Stimulated activated CD4-positive, alpha-beta T cell treated with anti-CD3 and anti-CD28 coated beads, Interleukin-12 subunit alpha, Interleukin-12 subunit beta, amount 100 ng/mL, for 24 hours (primary cell): ENCODE measurements at regions not wholly inside any gene's neighbourhood (a gene's known extent, or its start where the extent isn't known, plus 50 kb on each side); places are given as distances from the start of the nearest gene placed in this dataset.

Experiments
- DNase-seq, 2 experiments: peaks; one replicate each; pipeline ENCODE4 v3.0.0-alpha.2; 2020; ENCODE audit warnings: low read depth in 2 of 2

DNA sequence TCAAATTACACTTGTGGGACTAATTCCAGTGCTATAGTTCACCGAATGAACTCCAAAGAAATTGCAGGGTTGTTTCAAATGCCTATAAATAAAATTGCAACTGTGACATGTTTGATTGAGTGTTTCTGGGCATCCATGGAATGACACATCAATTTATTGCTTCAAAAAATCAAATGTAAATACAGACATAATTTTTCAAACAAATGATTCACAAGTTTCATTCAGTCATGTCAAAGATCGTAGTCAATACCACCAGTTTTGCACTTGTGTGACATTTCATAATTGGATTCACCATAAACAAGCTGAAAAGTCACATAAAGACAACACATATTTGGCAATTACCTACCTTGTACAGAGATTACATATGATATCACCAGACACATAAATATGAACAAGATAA is 350.8 kb downstream of the CDH2 start:
- no peak for DNase-seq

DNA sequence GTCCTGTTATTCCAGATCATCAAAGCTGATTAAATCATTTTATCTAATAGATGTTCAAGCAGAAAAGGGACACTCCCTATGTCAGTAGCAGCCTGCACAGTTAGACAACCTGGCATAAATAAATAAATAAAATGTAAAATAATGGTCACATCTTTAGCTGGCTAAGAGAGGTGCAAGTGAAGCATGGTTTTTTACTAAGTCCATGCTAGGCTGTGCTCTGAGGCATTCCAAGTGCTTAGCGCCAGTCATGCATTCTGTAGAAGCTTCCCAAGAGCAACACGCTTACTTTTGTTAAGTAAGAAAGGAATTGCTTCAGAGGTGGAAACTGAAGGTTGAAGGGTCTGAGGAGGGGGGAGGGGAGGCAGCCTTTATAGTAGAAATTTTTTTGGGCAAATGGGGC is 351.2 kb downstream of the CDH2 start:
- DNase-seq: no peak

DNA sequence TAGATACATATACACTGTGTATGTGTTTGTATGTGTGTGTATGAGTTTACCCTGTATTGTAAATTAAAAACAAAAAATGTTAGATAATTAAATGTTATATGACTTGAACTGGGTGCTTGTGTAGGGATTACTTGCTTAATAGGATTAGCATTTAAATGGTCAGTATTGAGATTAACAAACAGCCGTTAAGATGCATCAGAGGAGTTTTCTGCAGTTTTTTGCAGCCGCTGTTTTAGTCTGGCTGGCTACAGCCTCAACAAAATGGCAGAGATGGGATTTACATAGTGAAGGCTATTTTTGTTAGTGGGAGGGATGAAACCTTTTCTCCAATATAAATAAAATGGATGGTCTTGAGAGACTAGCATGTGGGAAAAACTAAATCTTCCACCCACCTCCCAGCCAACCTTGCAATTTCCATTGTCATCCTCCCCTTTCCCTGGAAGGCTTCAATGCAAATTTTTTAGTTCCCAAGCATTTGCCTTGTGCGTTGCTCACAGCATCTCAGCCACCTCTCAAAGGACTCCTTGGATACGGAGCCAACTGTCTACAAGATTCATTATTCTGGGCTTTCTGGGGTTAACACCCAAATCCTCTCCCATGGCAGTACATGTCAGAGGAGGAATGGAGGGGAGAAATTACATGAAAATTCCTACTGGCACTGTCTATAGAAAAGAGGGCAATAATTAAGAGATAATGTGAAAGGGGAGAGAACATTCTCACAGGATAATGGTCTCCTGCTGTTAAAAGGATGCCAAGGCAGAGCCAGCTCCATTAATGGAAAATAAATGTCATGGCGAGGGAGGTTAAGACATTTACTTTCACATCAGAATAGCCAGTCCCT is 351.9 kb downstream of the CDH2 start:
- DNase-seq: no peak

DNA sequence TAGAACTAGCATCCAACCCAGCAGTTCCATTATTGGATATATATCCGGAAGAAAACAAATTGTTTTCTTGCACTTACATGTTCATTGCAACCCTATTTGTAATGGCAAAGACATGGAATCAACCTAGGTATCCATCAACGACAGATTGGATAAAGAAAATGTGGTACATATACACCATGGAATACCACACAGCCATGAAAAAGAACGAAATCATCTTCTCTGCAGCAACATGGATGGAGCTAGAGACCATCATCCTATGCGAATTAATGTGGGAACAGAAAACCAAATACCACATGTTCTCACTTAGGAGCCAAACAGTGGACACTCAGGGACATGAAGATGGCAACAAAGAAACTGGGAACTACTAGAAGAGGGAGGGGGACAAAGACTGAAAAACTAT is 352.7 kb downstream of the CDH2 start:
- DNase-seq: no peak

DNA sequence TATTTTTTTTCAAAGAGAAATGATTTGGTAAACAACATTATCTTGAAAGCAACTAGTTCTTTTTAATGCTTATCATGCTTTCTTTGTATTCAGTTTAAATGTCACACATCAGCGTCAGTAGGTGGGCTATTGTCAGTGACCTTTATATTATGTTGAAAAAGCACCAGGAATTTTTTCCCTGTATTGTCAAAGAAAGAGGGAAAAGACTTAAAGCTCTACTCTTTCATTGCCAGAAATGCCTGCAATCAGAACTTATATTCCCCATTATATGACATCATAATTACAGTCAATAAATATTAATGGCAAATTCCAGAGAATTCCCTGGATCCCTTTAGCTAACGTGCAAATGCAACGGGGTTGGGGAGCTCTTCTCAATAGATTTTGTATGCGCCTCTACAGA is 353.9 kb downstream of the CDH2 start:
- no peak for DNase-seq

DNA sequence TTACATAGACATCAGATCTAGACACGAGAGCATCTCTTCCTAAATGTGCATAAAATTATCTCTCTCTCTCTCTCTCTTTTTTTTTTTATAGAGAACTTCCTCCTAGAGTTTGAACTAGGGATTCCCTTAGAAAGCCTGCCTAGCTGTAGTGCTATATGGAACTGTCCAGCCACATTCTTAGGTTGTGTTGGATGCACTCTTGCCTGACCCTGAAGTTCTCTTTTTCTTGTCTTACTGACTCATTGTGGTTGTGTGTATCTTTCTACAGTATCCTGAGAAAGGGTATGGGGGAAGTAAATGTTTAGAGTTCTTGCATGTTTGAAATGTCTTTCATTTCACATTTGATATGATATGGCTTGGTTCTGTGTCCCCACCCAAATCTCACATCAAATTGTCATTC is 368.2 kb downstream of the CDH2 start:
- DNase-seq: no peak

DNA sequence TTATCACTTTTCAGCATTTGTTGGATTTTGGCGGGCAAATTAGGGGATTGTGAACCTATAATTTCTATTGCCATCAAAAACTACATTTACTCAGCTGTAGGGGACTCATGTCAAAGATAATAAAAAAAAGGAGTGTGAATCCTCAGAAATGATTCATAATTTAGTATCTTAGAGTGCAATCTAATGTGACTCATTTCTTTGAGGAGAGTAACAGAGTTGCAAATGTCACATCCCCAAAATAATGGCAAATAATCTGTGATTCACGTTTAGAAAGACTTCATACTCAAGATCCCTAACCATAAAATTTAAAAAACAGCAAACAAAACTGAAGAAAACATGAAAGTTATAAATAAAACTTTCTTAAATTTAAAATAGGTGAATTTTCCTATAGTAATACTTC is 373.0 kb downstream of the CDH2 start:
- DNase-seq: no peak

DNA sequence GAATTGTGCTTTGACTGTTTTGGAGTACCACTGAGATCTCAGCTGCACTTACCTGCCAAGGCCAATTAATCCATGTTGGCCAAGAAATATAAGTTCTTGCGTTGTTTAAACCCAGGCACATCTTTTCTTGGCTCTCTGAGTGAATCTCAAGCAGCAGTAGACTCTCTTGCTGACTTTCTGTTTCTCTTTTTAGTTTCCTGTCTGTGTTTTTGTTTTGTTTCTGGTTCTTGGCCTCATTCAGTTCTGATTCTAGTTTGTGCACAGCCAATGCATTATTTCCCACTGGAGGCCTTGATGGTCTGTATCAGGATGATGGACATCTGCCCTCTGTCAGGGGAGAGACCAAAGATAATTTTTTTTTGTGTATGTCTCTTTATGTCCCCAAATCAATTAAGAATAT is 379.4 kb downstream of the CDH2 start:
- DNase-seq: no peak

DNA sequence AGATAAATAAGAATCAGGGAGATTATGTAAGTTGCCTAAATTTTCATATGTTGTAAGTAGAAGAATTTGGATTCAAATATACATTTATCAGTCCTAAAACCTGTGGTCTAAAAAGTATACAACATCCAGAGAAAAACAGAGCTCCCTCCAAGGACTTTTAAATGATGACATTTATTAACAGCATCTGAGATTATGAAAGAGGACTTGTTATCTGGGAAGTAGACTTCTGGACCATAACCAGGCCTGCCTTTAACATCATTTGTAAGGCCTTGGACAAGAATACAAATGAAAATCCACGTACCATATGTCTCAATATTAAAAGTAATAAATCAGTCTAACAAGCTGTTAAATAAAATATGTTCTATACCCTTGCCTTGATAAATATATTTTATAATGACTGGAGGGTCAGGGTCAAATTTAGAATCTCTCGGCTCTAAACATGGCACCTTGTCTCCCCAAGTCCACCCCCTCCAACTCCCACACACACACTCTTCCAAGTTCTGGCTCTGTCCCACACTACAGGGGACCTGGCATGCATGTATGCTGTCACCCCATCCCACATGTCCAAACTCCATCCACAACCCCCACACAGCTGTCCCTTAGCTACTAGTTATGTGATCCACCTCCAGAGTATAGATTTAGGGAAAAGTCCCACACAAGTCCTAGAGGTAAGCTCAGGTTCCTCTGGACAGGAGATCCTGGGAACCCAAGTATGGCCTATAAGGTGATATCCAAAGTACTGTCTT is 382.6 kb downstream of the CDH2 start:
- no peak for DNase-seq

DNA sequence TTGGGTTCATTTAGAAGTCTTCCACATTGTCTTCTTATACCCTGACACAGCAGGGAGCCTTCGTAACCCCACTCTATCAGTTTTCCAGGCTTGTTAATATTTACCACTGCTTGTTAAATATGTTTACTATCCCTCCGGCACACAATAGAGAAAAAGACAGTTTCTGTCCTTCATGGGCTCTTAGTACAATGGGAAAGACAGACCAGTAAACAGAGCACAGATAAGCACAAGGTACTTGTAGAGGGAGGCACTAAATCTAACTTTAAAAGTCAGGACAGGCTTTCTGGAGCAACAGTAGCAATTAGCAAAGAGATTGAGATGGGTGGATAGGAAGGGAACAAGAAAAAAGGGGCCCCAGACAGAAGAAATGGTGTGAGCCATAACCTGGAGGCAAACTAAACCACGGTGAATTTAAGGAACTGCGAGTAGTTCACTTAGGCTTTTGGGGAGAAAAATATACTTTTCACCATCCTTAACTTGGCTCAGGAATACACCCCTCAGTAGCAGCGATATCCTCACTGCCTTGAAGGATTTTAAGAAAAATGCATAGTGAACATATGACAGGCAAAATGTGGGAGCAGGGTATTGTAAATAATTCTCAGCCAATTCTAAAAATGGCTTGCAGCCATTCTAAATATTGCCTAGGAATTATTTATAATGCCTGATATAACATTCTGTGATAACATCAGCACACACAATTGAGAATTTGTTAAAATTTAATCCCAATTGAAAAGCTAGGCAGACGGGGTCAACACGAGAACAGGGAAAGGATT is 383.7 kb downstream of the CDH2 start:
- DNase-seq: no peak

DNA sequence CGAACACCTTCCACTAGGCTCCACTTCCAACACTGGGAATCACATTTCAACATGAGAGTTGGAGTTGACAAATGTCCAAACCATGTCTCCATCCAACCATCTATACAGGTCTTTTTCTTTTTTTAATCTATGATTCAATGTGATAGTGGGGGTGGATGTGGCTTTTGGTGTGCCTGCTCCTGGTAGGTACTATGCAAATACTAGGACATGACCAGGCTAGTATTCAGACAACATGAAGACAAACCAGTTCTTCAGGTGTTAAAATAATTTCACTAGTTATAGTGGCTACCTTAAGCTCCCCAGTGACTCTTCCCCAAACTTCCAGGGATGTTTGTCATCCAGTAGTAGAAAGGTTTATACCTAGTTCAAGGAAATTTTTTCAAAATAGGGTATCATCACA is 387.5 kb downstream of the CDH2 start:
- no peak for DNase-seq

DNA sequence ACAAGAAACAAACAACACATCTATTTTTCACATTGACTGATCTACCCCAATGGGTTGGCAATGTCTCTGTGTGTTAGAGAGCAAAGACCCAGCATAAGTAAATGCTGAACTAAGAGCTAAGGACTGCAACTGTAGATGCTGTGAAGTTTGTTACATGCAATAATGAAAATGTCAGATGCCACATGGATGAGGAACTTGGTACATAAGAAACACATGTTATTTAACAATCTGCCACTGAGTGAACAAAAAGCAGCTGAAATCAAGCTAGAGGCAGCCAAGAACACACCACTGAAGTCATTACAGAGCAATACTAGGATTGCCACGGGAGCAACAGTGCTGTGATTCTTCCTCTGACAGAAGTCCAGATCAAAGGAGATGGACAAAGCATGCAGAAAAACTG is 389.4 kb downstream of the CDH2 start:
- no peak for DNase-seq

DNA sequence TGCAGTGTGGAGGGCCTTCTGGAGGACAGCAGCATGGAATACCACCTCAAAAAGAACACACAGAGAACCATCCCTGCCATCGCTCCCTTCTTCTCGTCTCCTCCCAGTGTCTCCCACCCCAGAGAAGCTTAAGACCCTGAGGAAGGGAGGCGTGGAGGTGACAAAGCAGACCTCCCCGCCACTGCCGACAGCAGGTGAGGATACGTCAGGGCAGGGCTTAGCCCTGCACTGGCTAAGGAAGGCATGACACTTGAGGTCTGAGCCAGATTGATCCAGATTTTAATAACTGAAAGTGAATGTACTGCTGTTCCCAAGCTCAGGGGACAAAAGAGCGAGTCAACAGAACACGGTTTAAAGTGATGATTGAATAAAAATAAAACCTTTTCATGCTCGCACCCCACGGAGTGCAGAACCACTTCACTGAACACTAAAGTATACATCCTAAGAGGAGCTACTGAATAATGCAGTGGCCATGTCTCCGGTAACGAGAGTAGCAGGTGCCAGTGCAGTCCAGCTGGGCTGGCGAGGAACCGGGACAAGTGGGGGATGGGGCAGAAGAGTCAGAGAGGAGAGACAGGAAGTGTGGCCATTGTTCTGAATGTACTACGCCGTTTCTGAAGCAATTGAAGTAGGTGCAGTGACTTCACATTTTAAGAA is 391.0 kb downstream of the CDH2 start:
- DNase-seq: no peak

DNA sequence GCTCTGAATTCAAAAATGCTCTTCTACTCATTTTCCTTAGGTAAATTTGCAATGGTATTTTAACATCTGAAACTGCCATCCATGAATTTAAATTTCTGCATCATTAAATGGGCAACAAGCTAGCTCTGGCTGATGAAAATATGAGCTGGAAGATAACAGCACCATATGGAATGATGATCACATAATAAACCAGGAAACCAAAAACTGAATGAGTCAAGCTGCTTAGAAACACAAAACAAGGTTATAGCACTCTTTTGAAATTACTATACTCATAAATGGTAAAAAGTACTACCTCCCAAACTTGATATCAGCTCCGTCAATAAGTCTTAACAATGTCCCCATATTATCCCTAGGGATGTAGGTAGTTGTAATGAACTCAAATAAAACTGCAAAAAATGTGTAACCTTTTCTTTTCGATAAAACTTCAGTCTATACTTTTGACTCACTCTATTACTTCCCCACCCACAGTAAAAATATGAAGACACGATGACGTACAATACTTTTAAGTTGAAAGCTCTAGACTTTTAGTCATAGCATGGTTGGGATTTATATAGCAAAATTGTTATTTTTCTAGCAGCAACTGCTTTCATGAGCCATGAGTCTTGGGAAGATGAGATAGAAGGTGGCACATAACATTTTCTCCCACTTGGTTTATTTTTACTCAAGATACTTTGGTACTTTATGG is 396.7 kb downstream of the CDH2 start:
- no peak for DNase-seq

DNA sequence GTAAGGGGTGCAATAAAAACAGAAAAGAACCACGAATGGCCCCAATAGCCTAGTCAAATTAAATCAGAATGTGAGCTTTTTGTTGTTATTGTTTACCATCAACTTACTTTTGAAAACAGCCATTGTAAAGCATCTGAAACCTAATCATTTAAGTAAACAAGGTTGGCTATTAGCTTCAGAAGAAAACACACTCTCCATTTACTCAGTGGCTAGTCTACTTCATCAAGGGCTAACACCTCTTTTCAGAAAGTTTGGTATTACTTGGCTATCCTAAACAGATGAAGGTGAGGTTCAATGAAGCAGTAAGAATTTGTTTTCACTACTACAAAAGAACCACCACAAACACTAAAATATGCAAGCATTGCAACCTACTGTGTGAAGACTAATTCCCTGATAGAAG is 398.0 kb downstream of the CDH2 start:
- DNase-seq: no peak

DNA sequence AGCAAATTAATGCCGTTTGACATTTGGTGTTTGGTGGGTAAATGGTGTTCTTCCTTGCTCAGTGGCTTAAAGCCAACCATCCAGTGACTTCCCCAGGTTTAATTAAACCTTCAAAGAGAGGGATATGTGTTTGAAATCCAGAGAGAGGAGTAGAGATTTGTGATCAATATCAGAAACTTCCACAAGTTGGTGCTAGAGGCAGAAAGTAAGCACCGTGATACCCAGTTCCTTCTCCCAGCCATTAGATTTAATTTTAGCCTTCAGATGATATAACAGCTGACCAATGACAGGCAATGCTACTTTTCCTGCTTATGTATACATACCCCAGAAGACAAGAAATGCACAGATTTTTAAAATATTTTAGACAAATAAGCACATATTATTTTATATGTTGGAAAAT is 398.5 kb downstream of the CDH2 start:
- no peak for DNase-seq

DNA sequence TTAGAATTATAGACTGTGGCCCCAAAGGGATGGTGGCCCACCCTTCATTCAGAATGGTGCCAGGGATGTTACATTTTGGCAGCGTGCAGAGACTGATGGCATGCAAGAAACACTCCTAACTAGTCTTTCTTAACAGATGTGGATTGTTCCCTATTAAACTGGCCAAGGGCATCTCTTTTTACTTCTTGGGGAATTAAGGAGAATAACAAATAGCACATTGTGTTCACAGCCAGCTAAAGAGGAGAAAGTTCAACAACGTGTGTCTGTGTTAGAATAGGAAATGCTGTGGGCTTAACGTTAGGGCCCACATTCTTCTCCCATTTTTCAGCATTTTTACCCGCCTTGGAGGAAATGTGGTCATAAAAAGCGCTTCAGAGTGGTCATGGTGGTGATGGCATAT is 404.8 kb downstream of the CDH2 start:
- no peak for DNase-seq

DNA sequence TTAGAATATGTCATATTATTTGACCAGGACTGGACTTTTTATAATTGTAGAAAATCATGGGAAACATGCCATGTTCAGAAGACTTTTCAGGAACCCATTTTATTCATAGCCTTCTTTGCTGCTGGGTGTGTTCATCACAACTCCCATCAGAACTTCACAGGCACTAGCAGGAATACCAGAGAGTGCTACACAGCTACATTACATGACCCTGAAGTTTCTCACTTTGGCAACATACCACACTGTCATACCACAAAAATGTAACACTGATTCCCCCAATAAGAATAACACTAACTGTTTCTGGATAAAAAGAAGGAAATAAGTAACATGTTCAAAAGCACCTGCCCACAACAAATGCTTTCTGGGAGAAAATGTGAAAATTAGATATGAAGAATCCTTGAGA is 405.4 kb downstream of the CDH2 start:
- no peak for DNase-seq

DNA sequence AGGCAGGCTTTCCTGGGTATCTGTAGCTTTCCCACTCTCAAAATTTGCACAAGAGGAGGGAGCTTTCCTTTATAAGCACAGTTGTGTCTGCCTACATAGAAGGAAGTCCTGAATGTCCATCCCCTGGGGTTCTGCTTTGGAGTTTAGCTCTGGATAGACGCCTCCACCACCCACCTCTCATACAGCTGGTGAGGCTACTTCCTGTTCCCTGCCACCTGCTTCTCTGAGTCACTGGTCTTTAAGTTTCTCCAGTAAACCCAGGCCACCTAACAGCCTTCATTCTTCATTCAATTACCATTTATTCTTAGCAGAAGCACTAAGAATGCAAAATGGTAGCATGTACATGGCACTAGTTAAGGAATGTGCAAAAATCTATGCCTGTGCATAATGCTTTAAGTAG is 407.8 kb downstream of the CDH2 start:
- no peak for DNase-seq

DNA sequence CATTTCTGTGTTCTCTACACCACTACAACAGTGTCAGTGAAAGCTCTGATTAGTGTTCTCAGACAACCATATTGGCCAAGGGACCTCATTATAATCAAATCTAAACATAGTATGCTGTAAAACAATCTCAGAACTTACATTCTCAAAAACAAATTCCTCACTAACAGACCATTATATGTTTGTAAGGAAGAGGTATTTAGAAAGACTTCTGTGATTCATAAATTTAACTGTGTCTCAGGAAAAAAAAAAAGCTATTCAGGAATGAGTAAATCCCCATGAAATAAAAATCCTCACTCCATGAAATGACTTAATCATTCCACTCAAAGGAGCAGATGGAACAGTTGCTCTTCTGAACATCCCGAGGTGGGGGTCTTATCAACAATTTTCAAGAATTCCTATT is 413.0 kb downstream of the CDH2 start:
- DNase-seq: no peak

DNA sequence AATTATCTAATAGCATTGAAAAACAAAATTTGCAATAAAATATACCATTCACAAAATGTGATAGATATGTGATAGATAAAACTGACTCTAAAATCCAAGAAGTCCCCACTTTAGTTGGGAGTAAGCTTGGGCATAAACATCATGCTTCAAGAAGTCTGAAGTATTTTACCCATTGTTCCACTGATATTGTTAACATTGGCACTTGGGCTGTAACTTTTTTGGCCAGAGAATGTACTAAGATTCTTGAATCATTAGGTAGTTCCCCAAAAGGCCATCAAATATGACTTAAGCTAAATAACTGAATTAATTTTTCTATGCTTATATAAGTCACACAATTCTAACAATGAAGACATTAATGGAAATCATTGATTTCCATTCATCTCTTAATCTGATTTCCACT is 413.6 kb downstream of the CDH2 start:
- DNase-seq: no peak

DNA sequence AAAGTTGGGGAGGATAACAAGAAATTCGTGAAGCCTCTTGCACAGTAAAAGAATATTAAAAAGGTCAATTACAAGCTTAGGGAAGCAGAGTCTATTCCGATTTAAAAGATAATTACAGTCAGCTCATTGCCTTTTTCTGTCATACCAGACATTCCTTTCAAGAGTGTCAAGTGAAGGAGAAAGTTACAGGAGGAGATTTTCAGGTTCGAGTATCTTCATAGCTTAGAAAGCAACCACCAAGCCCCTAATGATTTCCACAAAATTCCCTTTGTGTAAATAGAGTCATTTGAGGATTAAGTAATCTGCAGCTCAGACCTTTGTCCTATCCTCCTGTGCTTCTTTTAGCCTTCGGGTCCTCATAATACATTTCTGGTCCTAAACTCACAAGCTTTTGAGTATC is 414.9 kb downstream of the CDH2 start:
- DNase-seq: no peak
